Astrocyte (in vitro differentiated cells and primary cell): ENCODE measurements at regions not wholly inside any gene's neighbourhood (a gene's known extent, or its start where the extent isn't known, plus 50 kb on each side); places are given as distances from the start of the nearest gene placed in this dataset.
"Not testable (repeated sequence)": the region's sequence is repeated elsewhere in the genome, so short reads cannot be mapped to it uniquely, and the experiment has no call there.

Experiments
- DNase-seq: peaks from one replicate; pipeline ENCODE4 v3.0.0-alpha.2; 2010; ENCODE audit warnings: low read depth
- FAIRE-seq: peaks from 2 replicates; lab custom pipeline; 2011; peaks lifted over from hg19 to GRCh38; lab: Jason Lieb, UNC
- H2AFZ ChIP-seq: 2 replicates; pipeline ENCODE4 v1.6.0; 2012; ENCODE audit warnings: low read depth, low read length, inconsistent platforms
- H3K27ac ChIP-seq: 2 replicates; pipeline ENCODE4 v1.5.1; 2011; ENCODE audit warnings: low read depth, low read length, inconsistent platforms
- H3K27me3 ChIP-seq: 2 replicates; pipeline ENCODE4 v1.6.0; 2011; ENCODE audit warnings: low read length, inconsistent platforms; ENCODE audit not compliant: insufficient read depth
- H3K36me3 ChIP-seq: 2 replicates; pipeline ENCODE4 v1.5.1; 2011; ENCODE audit warnings: low read length, inconsistent platforms; ENCODE audit not compliant: insufficient read depth
- H3K4me1 ChIP-seq: 2 replicates; pipeline ENCODE4 v1.5.1; 2011; ENCODE audit warnings: low read length, inconsistent platforms; ENCODE audit not compliant: insufficient read depth
- H3K4me2 ChIP-seq: 2 replicates; pipeline ENCODE4 v1.6.0; 2012; ENCODE audit warnings: low read length, inconsistent platforms
- H3K4me3 ChIP-seq: 2 replicates; pipeline ENCODE4 v1.5.1; 2011; ENCODE audit warnings: low read depth, mild to moderate bottlenecking, low read length, inconsistent platforms; ENCODE audit not compliant: insufficient read depth
- H3K79me2 ChIP-seq: 2 replicates; pipeline ENCODE4 v1.6.0; 2012; ENCODE audit warnings: mild to moderate bottlenecking, low read length, inconsistent platforms; ENCODE audit not compliant: insufficient read depth
- H3K9ac ChIP-seq: 2 replicates; pipeline ENCODE4 v1.6.0; 2012; ENCODE audit warnings: mild to moderate bottlenecking, low read length, inconsistent platforms
- H3K9me3 ChIP-seq: 2 replicates; pipeline ENCODE4 v1.5.1; 2012; ENCODE audit warnings: low read depth, mild to moderate bottlenecking, low read length, inconsistent platforms; ENCODE audit not compliant: insufficient read depth
- H4K20me1 ChIP-seq: 2 replicates; pipeline ENCODE4 v1.6.0; 2012; ENCODE audit warnings: low read length, inconsistent platforms; ENCODE audit not compliant: insufficient read depth
- H3K27ac Mint-ChIP-seq: one replicate; pipeline ENCODE4 v1.8.0; 2021; ENCODE audit warnings: mild to moderate bottlenecking, mixed read lengths; ENCODE audit not compliant: unreplicated experiment
- H3K27me3 Mint-ChIP-seq: one replicate; pipeline ENCODE4 v1.8.0; 2021; ENCODE audit warnings: low read depth, mixed read lengths; ENCODE audit not compliant: unreplicated experiment
- H3K36me3 Mint-ChIP-seq: one replicate; pipeline ENCODE4 v1.8.0; 2021; ENCODE audit warnings: low read depth, mixed read lengths; ENCODE audit not compliant: unreplicated experiment
- H3K4me1 Mint-ChIP-seq: one replicate; pipeline ENCODE4 v1.8.0; 2021; ENCODE audit warnings: low read depth, mixed read lengths; ENCODE audit not compliant: unreplicated experiment
- H3K4me3 Mint-ChIP-seq: one replicate; pipeline ENCODE4 v1.8.0; 2021; ENCODE audit warnings: mild to moderate bottlenecking, moderate library complexity, mixed read lengths; ENCODE audit not compliant: unreplicated experiment
- H3K9me3 Mint-ChIP-seq: one replicate; pipeline ENCODE4 v1.8.0; 2021; ENCODE audit warnings: mild to moderate bottlenecking, mixed read lengths; ENCODE audit not compliant: unreplicated experiment
- EZH2 ChIP-seq: IDR thresholded peaks from 2 replicates; pipeline ENCODE4 v1.6.1; 2012; ENCODE audit warnings: mild to moderate bottlenecking, low read length, inconsistent platforms; ENCODE audit not compliant: insufficient read depth
- TF ChIP-seq, protein P1 (sequence below): IDR thresholded peaks from 2 replicates; pipeline ENCODE4 v1.5.1; 2011; ENCODE audit warnings: low read depth, mild to moderate bottlenecking, inconsistent platforms, low read length, moderate library complexity; ENCODE audit not compliant: insufficient read depth

DNA sequence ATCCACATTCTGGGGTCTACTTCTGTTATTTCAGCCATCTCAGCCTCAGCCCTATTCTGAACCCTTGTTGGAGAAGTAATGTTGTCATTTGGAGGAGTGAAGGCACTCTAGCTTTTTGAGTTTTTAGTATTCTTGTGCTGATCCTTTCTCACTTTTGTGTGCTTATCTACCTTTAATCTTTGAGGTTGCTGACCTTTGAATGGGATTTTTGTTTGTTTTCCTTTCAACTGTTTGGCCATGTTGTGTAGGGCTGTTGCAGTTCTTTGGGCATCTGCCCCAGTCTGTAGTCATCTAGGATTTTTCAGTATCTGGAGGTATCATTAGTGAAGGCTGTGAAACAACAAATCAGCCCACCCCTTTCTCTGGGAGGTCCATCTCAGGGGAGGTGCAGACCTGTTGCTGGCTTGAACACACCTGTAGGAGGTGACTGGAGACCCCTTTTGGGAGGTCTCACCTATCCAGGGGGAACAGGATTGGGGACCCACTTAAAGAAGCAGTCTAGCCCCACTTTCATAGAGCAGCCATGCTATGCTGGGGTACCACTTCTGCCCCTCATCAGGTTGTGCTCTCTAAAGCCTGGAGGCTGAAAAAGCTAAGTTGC, 1391.4 kb downstream of the UQCRFS1 start:
- Mint-ChIP-seq H3K4me1 (no peaks in the 10 kb centered on the region), H3K27ac (no peak overlapping the region), H3K9me3 (peaks cover 13% of the 10 kb centered on the region), H3K27me3 (no peaks in the 10 kb centered on the region), H3K4me3 (no peak overlapping the region), H3K36me3 (peaks cover 4% of the 10 kb centered on the region)
- Histone ChIP-seq H3K36me3 (no peaks in the 10 kb centered on the region), H3K4me1 (no peaks in the 10 kb centered on the region), H3K27me3 (no peaks in the 10 kb centered on the region), H3K79me2 (no peaks in the 10 kb centered on the region), H3K4me3 (no peak overlapping the region), H3K9me3 (no peaks in the 10 kb centered on the region), H2AFZ (no peak overlapping the region), H4K20me1 (no peaks in the 10 kb centered on the region), H3K4me2 (no peak overlapping the region), H3K27ac (no peak overlapping the region), H3K9ac (no peak overlapping the region)
- no peak for TF ChIP-seq EZH2
- TF ChIP-seq, protein P1, sequence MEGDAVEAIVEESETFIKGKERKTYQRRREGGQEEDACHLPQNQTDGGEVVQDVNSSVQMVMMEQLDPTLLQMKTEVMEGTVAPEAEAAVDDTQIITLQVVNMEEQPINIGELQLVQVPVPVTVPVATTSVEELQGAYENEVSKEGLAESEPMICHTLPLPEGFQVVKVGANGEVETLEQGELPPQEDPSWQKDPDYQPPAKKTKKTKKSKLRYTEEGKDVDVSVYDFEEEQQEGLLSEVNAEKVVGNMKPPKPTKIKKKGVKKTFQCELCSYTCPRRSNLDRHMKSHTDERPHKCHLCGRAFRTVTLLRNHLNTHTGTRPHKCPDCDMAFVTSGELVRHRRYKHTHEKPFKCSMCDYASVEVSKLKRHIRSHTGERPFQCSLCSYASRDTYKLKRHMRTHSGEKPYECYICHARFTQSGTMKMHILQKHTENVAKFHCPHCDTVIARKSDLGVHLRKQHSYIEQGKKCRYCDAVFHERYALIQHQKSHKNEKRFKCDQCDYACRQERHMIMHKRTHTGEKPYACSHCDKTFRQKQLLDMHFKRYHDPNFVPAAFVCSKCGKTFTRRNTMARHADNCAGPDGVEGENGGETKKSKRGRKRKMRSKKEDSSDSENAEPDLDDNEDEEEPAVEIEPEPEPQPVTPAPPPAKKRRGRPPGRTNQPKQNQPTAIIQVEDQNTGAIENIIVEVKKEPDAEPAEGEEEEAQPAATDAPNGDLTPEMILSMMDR = no peak
- no peak for FAIRE-seq
- no peak for DNase-seq

- no peaks in the 10 kb centered on the region for H3K36me3 Mint-ChIP-seq
- Histone ChIP-seq H2AFZ (no peak overlapping the region), H3K4me3 (no peak overlapping the region), H3K27me3 (no peaks in the 10 kb centered on the region), H3K79me2 (no peaks in the 10 kb centered on the region), H4K20me1 (no peaks in the 10 kb centered on the region), H3K4me1 (no peaks in the 10 kb centered on the region), H3K9me3 (no peaks in the 10 kb centered on the region), H3K27ac (no peak overlapping the region), H3K4me2 (no peak overlapping the region), H3K9ac (no peak overlapping the region), H3K36me3 (no peaks in the 10 kb centered on the region)
- H3K4me3 Mint-ChIP-seq = no peak overlapping the region
- peaks cover 8% of the 10 kb centered on the region for H3K9me3 Mint-ChIP-seq
- H3K27me3 Mint-ChIP-seq = no peaks in the 10 kb centered on the region
- H3K4me1 Mint-ChIP-seq = peaks cover 2% of the 10 kb centered on the region
- no peak overlapping the region for H3K27ac Mint-ChIP-seq
- TF ChIP-seq, protein P1 = no peak
- TF ChIP-seq EZH2 = no peak
- FAIRE-seq (no peak), DNase-seq (no peak)
These were observed 1397.0 kb downstream of the UQCRFS1 start for GRCh38 chr19:27815985-27816384.

- not testable (repeated sequence) for H3K4me2 ChIP-seq, H3K9me3 ChIP-seq, H3K4me1 ChIP-seq, H3K36me3 ChIP-seq, H3K27ac Mint-ChIP-seq, H3K27ac ChIP-seq, H2AFZ ChIP-seq, H4K20me1 ChIP-seq, H3K27me3 Mint-ChIP-seq, H3K4me1 Mint-ChIP-seq, FAIRE-seq, H3K27me3 ChIP-seq, DNase-seq, H3K79me2 ChIP-seq, H3K36me3 Mint-ChIP-seq, H3K4me3 ChIP-seq, H3K9ac ChIP-seq, H3K4me3 Mint-ChIP-seq, H3K9me3 Mint-ChIP-seq
These were observed 1398.1 kb downstream of the UQCRFS1 start for GRCh38 chr19:27814834-27815233.

DNA sequence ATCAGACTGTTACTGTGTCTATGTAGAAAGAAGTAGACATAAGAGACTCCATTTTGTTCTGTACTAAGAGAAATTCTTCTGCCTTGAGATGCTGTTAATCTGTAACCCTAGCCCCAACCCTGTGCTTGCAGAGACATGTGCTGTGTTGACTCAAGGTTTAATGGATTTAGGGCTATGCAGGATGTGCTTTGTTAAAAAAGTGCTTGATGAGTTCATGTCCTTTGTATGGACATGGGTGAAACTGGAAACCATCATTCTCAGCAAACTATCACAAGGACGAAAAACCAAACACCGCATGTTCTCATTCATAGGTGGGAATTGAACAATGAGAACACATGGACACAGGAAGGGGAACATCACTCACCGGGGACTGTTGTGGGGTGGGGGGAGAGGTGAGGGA, 1398.7 kb downstream of the UQCRFS1 start:
- H3K27ac ChIP-seq, H3K27me3 ChIP-seq, H3K36me3 Mint-ChIP-seq, H4K20me1 ChIP-seq, H2AFZ ChIP-seq, DNase-seq, H3K79me2 ChIP-seq, H3K4me3 Mint-ChIP-seq, H3K4me2 ChIP-seq, H3K4me3 ChIP-seq, H3K4me1 Mint-ChIP-seq, H3K9me3 ChIP-seq, FAIRE-seq, H3K9ac ChIP-seq, H3K27ac Mint-ChIP-seq, H3K36me3 ChIP-seq, H3K27me3 Mint-ChIP-seq, H3K4me1 ChIP-seq, H3K9me3 Mint-ChIP-seq: not testable (repeated sequence)
